D721Med (cell line): ENCODE measurements at regions not wholly inside any gene's neighbourhood (a gene's known extent, or its start where the extent isn't known, plus 50 kb on each side); places are given as distances from the start of the nearest gene placed in this dataset.

ENCODE experiments used
- DNase-seq: peaks from one replicate; pipeline ENCODE4 v3.0.0; 2011; ENCODE audit warnings: low spot score; ENCODE audit not compliant: insufficient read length
- FAIRE-seq: peaks from 2 replicates; lab custom pipeline; 2011; peaks lifted over from hg19 to GRCh38; lab: Jason Lieb, UNC
- TF ChIP-seq, protein P1 (sequence below): IDR thresholded peaks from 2 replicates; pipeline ENCODE4 v1.5.1; 2012; ENCODE audit warnings: mild to moderate bottlenecking, control low read depth; ENCODE audit not compliant: insufficient read depth; ENCODE audit errors: missing control alignments

- no peak for FAIRE-seq
- TF ChIP-seq, protein P1, sequence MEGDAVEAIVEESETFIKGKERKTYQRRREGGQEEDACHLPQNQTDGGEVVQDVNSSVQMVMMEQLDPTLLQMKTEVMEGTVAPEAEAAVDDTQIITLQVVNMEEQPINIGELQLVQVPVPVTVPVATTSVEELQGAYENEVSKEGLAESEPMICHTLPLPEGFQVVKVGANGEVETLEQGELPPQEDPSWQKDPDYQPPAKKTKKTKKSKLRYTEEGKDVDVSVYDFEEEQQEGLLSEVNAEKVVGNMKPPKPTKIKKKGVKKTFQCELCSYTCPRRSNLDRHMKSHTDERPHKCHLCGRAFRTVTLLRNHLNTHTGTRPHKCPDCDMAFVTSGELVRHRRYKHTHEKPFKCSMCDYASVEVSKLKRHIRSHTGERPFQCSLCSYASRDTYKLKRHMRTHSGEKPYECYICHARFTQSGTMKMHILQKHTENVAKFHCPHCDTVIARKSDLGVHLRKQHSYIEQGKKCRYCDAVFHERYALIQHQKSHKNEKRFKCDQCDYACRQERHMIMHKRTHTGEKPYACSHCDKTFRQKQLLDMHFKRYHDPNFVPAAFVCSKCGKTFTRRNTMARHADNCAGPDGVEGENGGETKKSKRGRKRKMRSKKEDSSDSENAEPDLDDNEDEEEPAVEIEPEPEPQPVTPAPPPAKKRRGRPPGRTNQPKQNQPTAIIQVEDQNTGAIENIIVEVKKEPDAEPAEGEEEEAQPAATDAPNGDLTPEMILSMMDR: no peak
- no peak for DNase-seq
Observed at GRCh38 chr5:17425385-17426070, 72.5 kb upstream of the TAF11L2 start.

GRCh38 chr5:17426104-17426749 is 71.8 kb upstream of the TAF11L2 start:
- TF ChIP-seq, protein P1: no peak
- DNase-seq: no peak
- no peak for FAIRE-seq

GRCh38 chr5:17428176-17428800 is 69.7 kb upstream of the TAF11L2 start:
- TF ChIP-seq, protein P1: no peak
- no peak for DNase-seq
- FAIRE-seq: no peak

DNA sequence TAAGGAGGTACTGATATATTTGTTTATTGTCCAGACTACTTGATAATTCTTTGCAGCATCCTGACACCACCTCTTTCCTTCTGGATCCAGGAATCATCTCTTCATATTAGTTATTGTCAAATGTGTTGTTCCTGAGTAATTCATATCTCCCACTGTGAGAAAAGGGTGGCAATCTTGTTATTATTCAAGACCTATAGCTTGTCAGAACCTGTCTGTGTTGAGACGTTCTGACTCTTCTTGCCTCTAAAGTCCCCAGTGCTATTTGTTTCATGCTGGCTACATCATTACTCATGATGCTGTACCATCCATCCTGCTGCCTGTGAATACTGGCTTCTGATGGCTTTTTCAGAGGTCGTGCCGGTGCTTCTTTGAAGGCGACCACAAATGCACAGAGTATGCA is 68.7 kb upstream of the TAF11L2 start:
- FAIRE-seq: no peak
- DNase-seq: no peak
- TF ChIP-seq, protein P1: no peak

- TF ChIP-seq, protein P1: no peak
- DNase-seq: no peak
- no peak for FAIRE-seq
Observed at GRCh38 chr5:17430241-17430640, 67.8 kb upstream of the TAF11L2 start.

DNA sequence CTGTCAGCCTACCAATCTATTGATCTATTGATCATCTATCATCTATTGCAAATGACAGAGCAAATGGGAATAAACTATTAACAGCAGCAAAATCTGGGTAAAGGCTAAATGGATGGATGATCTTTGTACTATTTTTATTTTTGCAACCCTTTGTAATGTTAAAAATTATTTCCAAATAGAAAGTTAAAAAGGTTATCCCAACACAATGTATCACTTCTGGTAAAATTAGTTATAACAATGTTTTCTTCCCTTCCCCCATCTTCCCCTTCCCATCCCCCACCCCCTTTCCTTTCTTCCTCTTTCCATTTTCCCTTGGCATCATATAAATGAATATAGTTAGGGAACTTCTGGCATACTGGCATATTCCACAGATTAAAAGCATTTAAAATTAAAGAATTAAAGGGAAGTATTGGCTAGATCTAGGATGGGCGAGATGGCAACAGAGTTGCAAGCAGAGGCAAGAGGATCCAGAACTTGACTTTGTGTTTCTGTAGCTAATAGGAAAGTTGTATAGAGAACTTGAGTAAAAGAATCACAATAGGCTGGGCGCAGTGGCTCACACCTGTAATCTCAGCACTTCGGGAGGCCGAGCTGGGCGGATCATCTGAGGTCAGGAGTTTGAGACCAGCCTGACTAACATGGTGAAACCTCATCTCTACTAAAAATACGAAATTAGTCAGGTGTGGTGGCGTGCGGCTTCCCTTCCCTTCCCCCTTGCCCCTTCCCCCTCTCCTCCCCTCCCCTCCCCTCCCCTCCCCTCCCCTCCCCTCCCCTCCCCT is 66.6 kb upstream of the TAF11L2 start:
- FAIRE-seq (no peak), DNase-seq (no peak)
- TF ChIP-seq, protein P1: no peak
